Epithelial cell of proximal tubule (primary cell): ENCODE measurements at regions not wholly inside any gene's neighbourhood (a gene's known extent, or its start where the extent isn't known, plus 50 kb on each side); places are given as distances from the start of the nearest gene placed in this dataset.

Experiments used
- DNase-seq: peaks from one replicate; pipeline ENCODE4 v3.0.0-alpha.2; 2011; ENCODE audit warnings: low read depth
- H3K4me3 ChIP-seq: 2 replicates; pipeline ENCODE4 v1.5.1; 2011; ENCODE audit warnings: low read depth, mild to moderate bottlenecking, low read length
- CTCF ChIP-seq: conservative IDR thresholded peaks from 2 replicates; pipeline ENCODE4 v1.5.1; 2012; ENCODE audit warnings: low read depth, mild to moderate bottlenecking, low read length

- no peak overlapping the region for H3K4me3 ChIP-seq
- DNase-seq, result peak; percentile 51
- TF ChIP-seq CTCF, result no peak
Measured at GRCh38 chr11:109236696-109237095, 185.3 kb upstream of the C11orf87 start.

GRCh38 chr11:109237636-109238035 lies 184.4 kb upstream of the C11orf87 start:
- no peak overlapping the region for H3K4me3 ChIP-seq
- no peak for TF ChIP-seq CTCF
- DNase-seq, result no peak

- no peak for DNase-seq
- no peak for TF ChIP-seq CTCF
Measured at GRCh38 chr11:109241988-109242536, 179.9 kb upstream of the C11orf87 start.

GRCh38 chr11:109247071-109247470 lies 174.9 kb upstream of the C11orf87 start:
- no peak for TF ChIP-seq CTCF
- no peak overlapping the region for H3K4me3 ChIP-seq
- no peak for DNase-seq

More at GRCh38 chr11:109241988-109242536, 179.9 kb upstream of the C11orf87 start:
- no peak overlapping the region for H3K4me3 ChIP-seq

- no peak for TF ChIP-seq CTCF
- H3K4me3 ChIP-seq, result no peak overlapping the region
- no peak for DNase-seq
Measured at GRCh38 chr11:109249597-109249996, 172.4 kb upstream of the C11orf87 start.

- no peak overlapping the region for H3K4me3 ChIP-seq
- no peak for TF ChIP-seq CTCF
Measured at GRCh38 chr11:109251230-109251629, 170.8 kb upstream of the C11orf87 start.

GRCh38 chr11:109264128-109264527 lies 157.9 kb upstream of the C11orf87 start:
- DNase-seq, result no peak
- no peak overlapping the region for H3K4me3 ChIP-seq
- TF ChIP-seq CTCF, result no peak

More at GRCh38 chr11:109251230-109251629, 170.8 kb upstream of the C11orf87 start:
- DNase-seq, result no peak
